Common myeloid progenitor, CD34-positive (primary cell): ENCODE measurements at regions not wholly inside any gene's neighbourhood (a gene's known extent, or its start where the extent isn't known, plus 50 kb on each side); places are given as distances from the start of the nearest gene placed in this dataset.

Experiments used
- CTCF ChIA-PET: fragments of 350-600 bp; sonication (Branson Sonifier 250); formaldehyde crosslinking; loops from one replicate; lab custom pipeline; 2021; ENCODE audit warnings: antibody characterized with exemption; lab: Charles Lee
- POLR2A ChIA-PET: fragments of 350-600 bp; sonication (Branson Sonifier 250); formaldehyde crosslinking; loops from one replicate; lab custom pipeline; 2021; ENCODE audit warnings: antibody characterized with exemption; lab: Charles Lee
- DNase-seq, 3 donors: peaks; one replicate each; pipeline versions ENCODE4 v3.0.0 to v3.0.0-alpha.2; 2013
- H3K27ac ChIP-seq, 2 experiments: 1 replicate in 1 of 2; 2 replicates in 1 of 2; pipeline ENCODE4 v1.7.0; 2013; ENCODE audit warnings: inconsistent platforms in 2 of 2, low read length in 2 of 2, mild to moderate bottlenecking in 2 of 2, low read depth in 1 of 2, moderate library complexity in 1 of 2; ENCODE audit not compliant: severe bottlenecking in 2 of 2, insufficient read depth in 1 of 2, poor library complexity in 1 of 2
- H3K27me3 ChIP-seq, 5 experiments: replicated peaks in 2 of 5; 1 replicate in 3 of 5; 2 replicates in 2 of 5; pipeline versions ENCODE4 v1.6.1 to v1.7.0; 2013; ENCODE audit warnings: low read length in 4 of 5, mild to moderate bottlenecking in 2 of 5, moderate library complexity in 2 of 5, inconsistent platforms in 1 of 5; ENCODE audit not compliant: insufficient read depth in 5 of 5, control insufficient read depth in 4 of 5
- H3K36me3 ChIP-seq, 4 experiments: 1 replicate in 2 of 4; 2 replicates in 2 of 4; pipeline versions ENCODE4 v1.6.1 to v1.7.0; 2013; ENCODE audit warnings: low read length in 3 of 4, control low read depth in 1 of 4, mild to moderate bottlenecking in 1 of 4; ENCODE audit not compliant: control insufficient read depth in 4 of 4, insufficient read depth in 4 of 4
- H3K4me1 ChIP-seq, 4 experiments: 1 replicate in 3 of 4; 2 replicates in 1 of 4; pipeline versions ENCODE4 v1.6.1 to v1.7.1; 2013; ENCODE audit warnings: low read length in 3 of 4, mild to moderate bottlenecking in 3 of 4, control low read depth in 1 of 4, inconsistent platforms in 1 of 4, moderate library complexity in 1 of 4; ENCODE audit not compliant: control insufficient read depth in 4 of 4, insufficient read depth in 4 of 4; ENCODE audit errors: control extremely low read depth in 1 of 4
- H3K4me3 ChIP-seq, 7 experiments: 1 replicate in 4 of 7; 2 replicates in 3 of 7; pipeline versions ENCODE4 v1.5.1 to v1.7.0; 2013; ENCODE audit warnings: mild to moderate bottlenecking in 7 of 7, low read length in 6 of 7, moderate library complexity in 6 of 7, inconsistent platforms in 2 of 7, low read depth in 2 of 7, control low read depth in 1 of 7; ENCODE audit not compliant: insufficient read depth in 4 of 7, control insufficient read depth in 1 of 7; ENCODE audit errors: extremely low read depth in 1 of 7
- H3K9me3 ChIP-seq, 5 experiments: 1 replicate in 4 of 5; 2 replicates in 1 of 5; pipeline versions ENCODE4 v1.6.1 to v1.7.1; 2013; ENCODE audit warnings: low read length in 4 of 5, mild to moderate bottlenecking in 2 of 5, inconsistent platforms in 1 of 5, low read depth in 1 of 5, moderate library complexity in 1 of 5; ENCODE audit not compliant: control insufficient read depth in 4 of 5, insufficient read depth in 2 of 5; ENCODE audit errors: control extremely low read depth in 1 of 5
- WGBS: methylation state at CpG from one replicate; pipeline ENCODE4 v1.1.5; 2013; ENCODE audit not compliant: insufficient coverage; 5-methylcytosine and 5-hydroxymethylcytosine counted together

- H3K27me3 ChIP-seq: no peaks in the 10 kb centered on the region
- H3K27ac ChIP-seq: no peak overlapping the region
- CTCF ChIA-PET: no interaction called here
- no peaks in the 10 kb centered on the region for H3K36me3 ChIP-seq
- 100% methylated on average over 1 of the region's 1 CpG for WGBS
- POLR2A ChIA-PET: no interaction called here
- no peaks in the 10 kb centered on the region for H3K4me1 ChIP-seq
- no peaks in the 10 kb centered on the region for H3K9me3 ChIP-seq
- DNase-seq: no peak
- no peak overlapping the region for H3K4me3 ChIP-seq
Observed at GRCh38 chr7:40969641-40970040, 733.2 kb downstream of the INHBA start.

- no peak for DNase-seq
- POLR2A ChIA-PET: no interaction called here
- no peaks in the 10 kb centered on the region for H3K27me3 ChIP-seq
- H3K9me3 ChIP-seq: no peaks in the 10 kb centered on the region
- H3K27ac ChIP-seq: no peak overlapping the region
- CTCF ChIA-PET: no interaction called here
- no peaks in the 10 kb centered on the region for H3K4me1 ChIP-seq
- H3K36me3 ChIP-seq: no peaks in the 10 kb centered on the region
- H3K4me3 ChIP-seq: no peak overlapping the region
- WGBS: 100% methylated on average over 2 of the region's 2 CpGs
Observed at GRCh38 chr7:40966693-40967092, 736.2 kb downstream of the INHBA start.

- no peak for DNase-seq
- ChIA-PET POLR2A (no interaction called here), CTCF (no interaction called here)
- no CpG with 5 or more reads among the region's 1 CpG for WGBS
- H3K36me3 ChIP-seq: no peaks in the 10 kb centered on the region
- H3K4me3 ChIP-seq: no peak overlapping the region
- no peaks in the 10 kb centered on the region for H3K9me3 ChIP-seq
- no peaks in the 10 kb centered on the region for H3K27me3 ChIP-seq
- H3K4me1 ChIP-seq: no peaks in the 10 kb centered on the region
- H3K27ac ChIP-seq: no peak overlapping the region
Observed at GRCh38 chr7:40965774-40966173, 737.1 kb downstream of the INHBA start.

GRCh38 chr7:40965016-40965415 lies 737.9 kb downstream of the INHBA start:
- DNase-seq: no peak
- no peaks in the 10 kb centered on the region for H3K9me3 ChIP-seq
- H3K27ac ChIP-seq: no peak overlapping the region
- ChIA-PET POLR2A (no interaction called here), CTCF (no interaction called here)
- no peaks in the 10 kb centered on the region for H3K27me3 ChIP-seq
- H3K4me1 ChIP-seq: no peaks in the 10 kb centered on the region
- no peak overlapping the region for H3K4me3 ChIP-seq
- H3K36me3 ChIP-seq: no peaks in the 10 kb centered on the region
- 100% methylated on average over 1 of the region's 1 CpG for WGBS

- no peak for DNase-seq
- WGBS: 86% methylated on average over 1 of the region's 2 CpGs
- POLR2A ChIA-PET: no interaction called here
Observed at GRCh38 chr7:40964610-40965009, 738.3 kb downstream of the INHBA start.

GRCh38 chr7:40959955-40960354 lies 742.9 kb downstream of the INHBA start:
- peaks cover 0 to 6% (median 0%) of the 10 kb centered on the region in 5 experiments for H3K9me3 ChIP-seq
- no peak overlapping the region for H3K27ac ChIP-seq
- no peaks in the 10 kb centered on the region for H3K4me1 ChIP-seq
- no peaks in the 10 kb centered on the region for H3K27me3 ChIP-seq
- ChIA-PET CTCF (no interaction called here), POLR2A (no interaction called here)
- no peak overlapping the region for H3K4me3 ChIP-seq
- WGBS: 100% methylated on average over 1 of the region's 1 CpG
- no peaks in the 10 kb centered on the region for H3K36me3 ChIP-seq
- DNase-seq: no peak

More at GRCh38 chr7:40964610-40965009, 738.3 kb downstream of the INHBA start:
- H3K27me3 ChIP-seq: no peaks in the 10 kb centered on the region
- no peak overlapping the region for H3K4me3 ChIP-seq
- no peaks in the 10 kb centered on the region for H3K36me3 ChIP-seq
- H3K9me3 ChIP-seq: peaks cover 0 to 4% (median 0%) of the 10 kb centered on the region in 5 experiments
- no peak overlapping the region for H3K27ac ChIP-seq
- no peaks in the 10 kb centered on the region for H3K4me1 ChIP-seq
- CTCF ChIA-PET: no interaction called here

GRCh38 chr7:40948239-40948638 lies 754.7 kb downstream of the INHBA start:
- H3K27me3 ChIP-seq: no peaks in the 10 kb centered on the region
- ChIA-PET CTCF (no interaction called here), POLR2A (no interaction called here)
- DNase-seq: no peak
- no peak overlapping the region for H3K27ac ChIP-seq
- H3K36me3 ChIP-seq: no peaks in the 10 kb centered on the region
- 100% methylated on average over 1 of the region's 5 CpGs for WGBS
- H3K4me3 ChIP-seq: no peak overlapping the region
- no peaks in the 10 kb centered on the region for H3K4me1 ChIP-seq
- peaks cover 0 to 20% (median 9%) of the 10 kb centered on the region in 5 experiments for H3K9me3 ChIP-seq
